KG1 (cell line): ENCODE measurements at regions not wholly inside any gene's neighbourhood (a gene's known extent, or its start where the extent isn't known, plus 50 kb on each side); places are given as distances from the start of the nearest gene placed in this dataset.

Experiments used
- DNase-seq: peaks from one replicate; lab custom pipeline; 2025; lab: John Stamatoyannopoulos, UW

DNA sequence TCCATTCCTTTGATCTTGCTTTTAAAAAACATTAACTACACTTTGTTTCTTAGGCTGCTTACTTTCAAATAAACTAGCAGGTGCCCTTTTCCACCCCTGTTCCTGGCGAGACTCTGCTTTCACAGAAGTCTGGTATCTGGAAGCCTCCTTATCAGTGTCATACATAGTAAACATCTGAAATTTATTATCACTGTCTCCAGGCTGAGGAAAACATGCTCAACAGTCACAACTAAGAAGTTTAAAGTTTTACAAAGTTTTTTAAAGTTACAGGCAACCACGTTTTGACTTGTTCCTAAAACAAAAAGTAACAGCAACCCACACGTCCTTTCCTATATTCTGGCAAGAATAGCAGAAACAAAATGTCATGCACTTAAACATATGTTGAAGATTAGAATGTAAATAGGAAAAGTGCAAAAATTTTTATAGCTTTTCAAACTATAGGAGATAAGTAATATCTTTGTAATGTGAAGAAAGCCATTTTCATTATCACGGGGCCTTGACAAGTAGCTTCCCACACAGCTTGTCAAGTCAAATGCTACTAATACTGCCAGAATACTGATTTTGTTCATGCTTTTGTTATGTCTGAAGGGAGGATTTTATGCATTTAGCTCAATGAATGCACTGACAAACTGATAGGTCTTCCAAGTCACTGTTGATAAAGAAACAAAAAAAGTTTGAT is 275.2 kb upstream of the KCNMB2 start:
- DNase-seq = no peak

DNA sequence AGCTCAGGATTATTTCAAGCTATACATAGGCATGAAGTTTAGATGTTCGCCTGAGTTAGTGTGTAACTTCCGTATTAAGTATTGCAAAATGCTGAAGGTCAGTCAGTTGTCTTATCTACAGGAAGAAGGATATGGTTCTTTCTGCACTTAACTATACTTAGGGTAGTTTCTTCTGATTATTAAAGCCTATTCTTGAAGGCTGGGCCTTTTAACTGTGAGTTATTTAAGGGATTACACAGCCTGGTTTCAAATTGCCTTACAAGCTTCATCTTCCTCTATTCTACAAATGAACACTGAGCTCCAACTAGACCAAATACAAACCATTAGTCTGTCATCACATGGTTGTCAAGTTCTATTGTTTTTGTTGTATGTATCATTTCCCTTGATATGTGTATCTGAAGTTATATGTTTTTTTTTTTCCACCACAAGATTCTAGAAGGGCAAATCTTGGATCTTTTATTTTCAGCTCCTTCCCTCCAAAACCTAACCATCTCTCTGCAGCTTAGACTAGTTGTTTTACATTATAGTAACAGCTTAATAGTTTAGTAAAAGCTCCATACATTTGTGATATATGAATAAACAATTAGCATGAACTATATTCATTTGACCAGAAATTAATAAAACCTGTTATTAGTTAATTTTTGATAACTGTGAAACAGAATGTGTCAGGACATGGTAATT is 272.9 kb upstream of the KCNMB2 start:
- DNase-seq = no peak

DNA sequence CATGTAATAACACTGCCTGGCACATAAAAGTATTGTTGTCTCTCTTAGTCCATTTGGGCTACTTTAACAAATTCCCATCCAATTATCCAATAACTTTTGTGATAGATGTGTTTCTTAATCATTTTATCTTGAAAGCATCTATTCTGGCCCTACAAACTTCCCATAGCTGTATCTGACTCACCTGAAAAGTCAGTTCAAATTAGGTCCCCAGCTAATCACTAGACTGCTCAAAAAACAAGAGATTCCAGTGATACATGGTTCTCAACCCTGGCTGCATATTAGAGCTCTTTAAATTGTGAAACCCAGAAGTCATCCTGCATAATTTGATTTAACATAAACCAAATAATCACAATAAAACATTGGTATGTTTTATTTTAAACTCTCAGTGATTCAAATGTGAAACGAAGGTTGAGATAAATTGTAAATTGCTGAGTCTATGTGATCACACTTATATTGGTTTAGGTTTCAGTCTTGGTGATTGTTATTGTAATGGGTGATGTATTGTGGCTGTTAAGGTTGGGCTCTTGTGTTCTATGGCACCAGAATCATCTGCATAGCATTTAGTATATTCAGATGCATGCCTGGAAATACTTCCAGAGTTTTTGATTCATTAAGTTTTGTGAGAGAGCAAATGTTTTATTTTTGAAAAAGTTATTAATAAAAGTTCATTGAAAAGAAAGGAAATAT is 268.9 kb upstream of the KCNMB2 start:
- no peak for DNase-seq

DNA sequence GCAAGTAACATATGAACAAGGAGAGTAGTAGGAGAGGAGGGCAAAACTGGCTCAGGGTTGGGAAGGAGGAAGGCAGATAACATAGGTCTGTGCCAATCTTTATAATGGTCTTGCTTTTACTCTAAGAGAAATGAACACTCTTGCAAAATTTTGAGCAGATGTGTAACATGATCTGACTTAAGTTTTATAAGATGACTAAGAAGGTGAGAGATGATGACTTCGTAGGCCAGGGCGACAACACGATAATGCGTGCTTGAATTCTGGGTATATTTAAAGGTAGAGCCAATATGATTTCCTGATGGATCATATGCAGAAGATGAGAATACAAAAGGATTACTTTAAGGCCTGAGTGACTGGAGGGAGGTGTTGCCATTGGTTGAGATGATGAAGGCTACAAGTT is 265.4 kb upstream of the KCNMB2 start:
- no peak for DNase-seq

DNA sequence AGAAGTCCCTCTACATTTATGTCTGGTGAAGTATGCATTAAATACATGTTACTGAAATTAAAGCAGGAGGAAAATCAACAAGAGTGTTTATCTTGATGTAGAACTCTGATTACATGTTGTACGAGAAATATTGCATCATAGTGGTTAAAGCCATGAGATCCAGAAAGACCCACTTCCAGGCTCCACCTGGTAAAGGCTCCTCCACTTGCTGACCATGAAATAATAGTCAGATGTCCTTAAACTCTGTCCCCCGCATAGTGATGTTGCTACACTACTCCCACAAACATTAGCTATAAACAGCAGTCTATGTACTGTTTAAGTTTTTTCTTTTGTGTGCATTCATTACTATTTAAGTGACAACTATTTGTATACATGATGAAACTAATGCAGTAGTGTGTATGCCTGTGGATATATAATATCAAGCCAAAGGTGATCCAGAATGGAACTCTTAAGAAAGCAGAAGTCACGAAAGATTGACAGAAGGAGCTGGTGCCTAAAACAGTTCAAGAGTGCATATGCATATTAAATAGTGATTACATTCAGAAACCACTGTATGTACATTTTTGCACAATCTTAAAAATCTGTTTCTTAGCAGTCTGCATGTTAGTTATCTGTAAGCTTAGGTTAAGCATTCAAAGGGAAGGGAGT is 264.4 kb upstream of the KCNMB2 start:
- DNase-seq = no peak

DNA sequence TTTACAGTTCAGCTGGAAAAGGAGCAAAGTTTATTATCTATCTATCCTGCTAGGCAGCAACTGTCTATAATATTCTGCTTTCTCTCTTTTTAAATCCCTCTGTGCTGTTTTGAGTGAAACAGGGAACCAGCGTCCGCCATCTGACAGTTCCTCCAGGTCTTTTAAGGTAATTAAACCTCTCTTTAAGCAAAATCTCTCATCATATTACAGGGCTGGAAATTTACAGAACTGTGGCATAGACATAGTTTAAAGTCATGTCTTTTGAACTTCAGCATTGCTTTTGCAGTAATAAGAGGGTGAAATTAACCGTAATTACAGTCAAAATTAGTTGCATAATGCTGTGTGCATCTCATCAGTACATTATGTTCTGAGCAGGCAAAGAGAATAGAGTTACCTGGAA is 263.4 kb upstream of the KCNMB2 start:
- DNase-seq = no peak

DNA sequence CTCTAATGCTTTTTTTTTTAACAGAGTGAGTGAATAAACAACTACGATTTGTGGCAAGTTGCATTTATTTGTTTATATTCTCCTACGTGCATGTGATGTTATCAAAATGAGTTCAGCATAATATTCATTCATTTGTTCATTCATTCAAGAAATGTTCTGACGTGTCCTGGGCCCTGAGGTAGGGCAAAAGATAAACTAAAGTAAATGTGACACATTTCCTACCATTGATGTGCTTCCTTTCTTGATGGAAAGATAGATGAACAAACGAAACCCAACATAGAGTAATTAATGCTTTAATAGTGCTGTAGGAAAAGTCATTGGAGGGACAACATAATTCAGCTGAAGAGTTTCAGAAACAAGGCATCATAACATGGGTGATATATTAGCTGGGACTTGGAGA is 261.5 kb upstream of the KCNMB2 start:
- no peak for DNase-seq

DNA sequence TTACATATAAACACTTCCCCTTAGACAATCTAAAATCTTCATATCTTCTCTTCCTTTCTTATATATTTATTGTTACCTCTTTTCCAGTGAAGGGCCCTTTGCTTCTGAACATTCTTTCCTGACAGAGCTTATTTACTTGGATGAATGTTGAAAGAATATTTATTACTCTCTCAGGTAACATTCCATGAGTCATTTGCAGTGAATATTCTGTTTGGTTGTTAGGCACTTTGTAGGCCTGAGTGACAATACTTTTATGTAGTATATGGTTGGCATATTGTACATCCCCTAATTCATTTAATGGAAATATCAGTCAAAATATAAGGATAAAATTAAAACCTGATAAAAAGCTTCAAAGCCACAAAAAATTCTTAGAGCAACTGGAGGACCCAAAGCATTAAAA is 260.9 kb upstream of the KCNMB2 start:
- DNase-seq = no peak

DNA sequence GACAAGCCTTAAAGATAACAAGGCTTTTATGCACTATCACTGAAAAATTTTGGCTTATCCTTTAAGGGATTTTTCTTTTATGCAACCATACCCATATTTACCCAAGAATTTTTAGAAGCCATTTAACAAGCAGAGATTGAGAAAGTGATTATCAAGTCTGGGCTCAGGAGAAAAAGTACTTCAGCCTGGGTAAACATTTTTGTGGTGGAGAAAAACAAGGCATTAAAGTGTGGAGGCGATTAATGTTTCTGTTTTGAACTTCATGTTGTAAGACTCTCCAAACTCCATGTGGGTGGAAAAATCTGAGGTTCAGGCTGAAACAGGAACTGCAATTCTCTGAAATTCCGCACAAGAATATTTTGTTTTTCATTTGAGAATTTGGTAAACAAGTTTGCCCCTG is 260.4 kb upstream of the KCNMB2 start:
- DNase-seq = no peak

DNA sequence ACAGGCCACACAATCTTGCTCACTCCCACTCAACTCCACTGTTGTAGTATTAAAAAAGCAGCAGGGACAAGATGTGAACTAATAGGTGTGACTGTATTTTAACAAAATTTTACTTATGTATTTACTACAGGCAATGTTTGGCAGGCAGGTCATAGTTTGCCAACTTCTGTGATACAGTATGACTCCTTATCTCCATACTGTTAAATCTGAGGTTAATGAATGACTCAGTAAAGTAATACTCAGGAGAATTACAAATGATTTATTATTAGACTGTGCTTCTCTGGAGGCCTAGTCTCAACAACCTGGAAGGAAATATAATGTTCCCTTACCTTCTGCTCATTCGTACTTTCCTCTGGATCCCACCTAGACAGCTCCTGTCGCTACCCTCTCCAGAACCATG is 258.6 kb upstream of the KCNMB2 start:
- DNase-seq = no peak

DNA sequence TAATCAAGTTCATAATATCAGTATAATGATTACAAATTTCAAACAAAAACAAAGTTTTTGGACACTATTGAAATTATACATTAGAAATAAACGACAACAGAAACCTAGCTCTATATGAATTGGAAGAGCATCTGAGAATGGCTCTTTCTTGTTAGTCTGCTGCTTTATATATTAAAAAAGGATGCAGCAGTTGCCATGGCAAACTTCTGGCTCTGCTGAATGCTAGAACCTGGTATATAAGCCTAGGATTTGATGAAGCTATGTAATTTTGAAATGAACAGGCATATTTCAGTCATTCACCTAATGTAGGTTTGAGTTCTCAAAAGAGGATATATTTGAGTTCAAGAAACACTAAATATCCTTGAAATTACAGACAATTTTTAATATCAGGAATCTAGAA is 252.7 kb upstream of the KCNMB2 start:
- no peak for DNase-seq

DNA sequence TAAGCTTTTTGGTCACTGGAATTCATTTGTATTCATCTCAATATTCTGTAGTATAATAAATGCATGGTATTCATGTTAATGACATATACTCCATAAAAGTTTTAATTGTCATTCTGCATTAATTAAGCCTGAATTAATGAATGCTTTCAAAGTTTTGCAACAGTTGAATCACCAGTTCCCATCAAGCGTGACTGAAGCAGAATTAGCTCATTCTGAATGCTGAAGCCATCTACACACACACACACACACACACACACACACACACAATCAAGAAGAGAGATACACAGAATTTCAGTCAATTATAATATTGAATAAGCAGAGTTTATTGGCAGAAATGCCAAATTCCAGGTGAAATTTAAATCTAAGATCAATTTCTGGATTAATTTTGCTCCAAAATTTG is 252.1 kb upstream of the KCNMB2 start:
- DNase-seq = no peak

DNA sequence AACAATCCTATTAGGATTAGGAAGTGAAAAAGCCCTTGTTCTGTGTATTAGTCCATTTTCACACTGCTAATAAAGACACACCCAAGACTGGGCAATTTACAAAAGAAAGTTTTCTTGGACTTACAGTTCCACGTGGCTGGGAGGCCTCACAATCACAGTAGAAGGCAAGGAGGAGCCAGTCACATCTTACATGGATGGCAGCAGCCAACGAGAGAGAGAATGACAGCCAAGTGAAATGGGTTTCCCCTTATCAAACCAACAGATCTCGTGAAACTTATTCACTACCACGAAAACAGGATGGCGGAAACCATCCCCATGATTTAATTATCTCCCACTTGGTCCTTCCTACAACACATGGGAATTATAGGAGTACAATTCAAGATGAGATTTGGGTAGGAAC is 248.2 kb upstream of the KCNMB2 start:
- no peak for DNase-seq

DNA sequence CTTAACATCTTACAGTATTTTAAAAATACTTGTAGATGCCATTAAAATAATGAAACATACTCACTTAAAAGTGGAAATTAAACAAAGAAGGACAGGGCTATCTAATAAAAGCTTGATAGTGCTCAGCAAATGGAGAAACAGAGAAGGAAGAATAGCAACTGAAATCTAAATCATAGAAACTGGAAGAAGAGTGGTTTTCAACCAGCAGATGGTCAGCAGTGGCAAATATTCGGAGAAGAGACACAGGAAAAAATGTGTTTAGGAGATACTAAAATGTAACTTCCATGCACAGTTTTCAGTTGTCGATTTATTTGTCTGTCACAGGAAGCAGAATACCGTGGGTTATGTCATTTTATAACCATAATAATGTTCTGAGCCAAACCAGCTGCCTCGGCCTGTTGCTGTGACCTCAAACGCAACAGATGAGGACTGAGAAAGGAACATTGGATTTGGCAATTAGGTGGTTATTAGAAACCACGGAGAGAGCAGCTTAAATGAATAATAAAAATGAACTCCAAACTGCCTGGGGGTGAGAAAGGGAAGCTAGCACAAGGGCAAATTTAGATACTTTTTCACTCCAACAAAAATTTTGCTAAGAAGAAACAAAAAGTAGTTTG is 246.6 kb upstream of the KCNMB2 start:
- peak; percentile 40 for DNase-seq

DNA sequence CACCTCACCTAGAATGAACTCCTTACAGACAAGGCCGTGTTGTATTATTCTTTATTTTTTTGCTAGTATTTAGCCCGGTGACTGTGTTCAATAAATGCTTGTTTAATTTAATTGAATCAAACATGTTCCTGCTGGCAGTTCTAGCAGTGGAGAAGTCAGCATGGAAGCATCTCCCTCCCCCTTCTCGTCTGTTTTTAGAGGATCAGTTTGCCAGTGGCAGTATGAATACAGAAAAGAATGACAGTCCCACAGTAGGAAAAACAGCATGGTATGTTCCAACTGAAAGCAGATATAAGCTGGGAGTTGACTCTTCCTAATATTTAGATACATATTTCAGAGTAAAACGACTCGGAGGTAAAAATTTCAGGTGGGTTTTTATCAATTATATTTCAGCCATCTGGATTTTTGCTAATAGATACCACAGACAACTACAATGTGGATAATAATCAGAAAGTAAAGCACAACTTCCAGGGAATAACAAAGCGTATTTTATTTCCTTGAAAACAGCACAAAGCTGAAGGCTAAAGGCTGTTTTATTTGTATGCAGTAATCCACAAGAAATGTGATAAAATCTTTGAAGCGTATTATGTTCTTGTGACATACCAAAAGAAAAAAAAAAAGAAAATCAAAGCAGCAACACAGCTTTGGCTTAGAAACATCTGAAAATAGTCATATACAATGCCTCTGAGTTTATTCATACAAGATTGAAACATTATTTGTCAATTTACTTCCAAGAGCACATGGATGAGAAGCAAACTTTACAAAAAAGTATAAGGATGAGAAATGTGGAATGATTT is 244.5 kb upstream of the KCNMB2 start:
- DNase-seq = no peak

DNA sequence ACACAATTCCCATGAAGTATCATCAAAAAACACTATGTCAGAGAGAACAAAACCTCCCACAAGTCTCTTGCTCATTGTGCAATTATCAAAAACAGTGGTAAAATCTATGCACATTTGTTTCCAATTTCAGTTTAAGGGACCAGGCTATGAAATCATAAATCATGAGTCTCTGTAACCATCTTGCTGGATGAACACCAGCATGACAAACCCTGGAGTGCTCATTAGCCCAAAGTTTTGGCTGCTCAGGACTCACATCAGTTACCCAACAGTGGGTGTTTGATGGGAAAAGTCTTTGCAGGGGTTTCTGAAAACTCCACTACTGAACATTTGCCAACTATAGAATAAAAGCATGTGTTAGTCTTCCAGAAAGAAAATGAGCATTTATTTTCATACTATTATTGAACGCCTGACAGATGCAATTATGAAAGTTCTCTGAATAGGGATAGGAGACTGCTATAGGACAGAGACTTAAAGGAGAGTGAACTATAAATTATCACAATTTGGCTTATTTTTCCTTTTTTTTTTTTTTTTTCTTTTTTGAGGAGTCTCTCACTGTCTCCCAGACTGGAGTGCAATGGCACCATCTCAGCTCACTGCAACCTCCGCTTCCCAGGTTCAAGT is 240.8 kb upstream of the KCNMB2 start:
- no peak for DNase-seq

DNA sequence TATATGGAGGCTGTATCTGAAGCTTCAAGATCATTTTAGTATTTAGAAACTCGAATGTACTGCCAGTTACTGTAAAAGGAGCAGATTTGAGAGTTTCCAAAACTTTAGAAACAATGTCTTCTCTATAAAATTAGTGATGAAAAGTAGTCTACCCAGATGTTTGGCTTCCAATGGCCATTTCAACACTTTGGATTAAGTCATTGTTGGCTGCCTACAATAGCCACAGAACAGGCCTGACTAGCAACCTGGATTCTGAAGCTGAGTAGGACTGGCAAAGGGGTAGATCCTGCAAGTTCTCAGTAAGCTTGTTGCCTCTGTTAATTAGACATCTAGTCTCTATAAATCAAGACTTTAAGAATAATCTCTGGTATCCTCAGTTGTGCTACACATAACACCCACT is 239.0 kb upstream of the KCNMB2 start:
- DNase-seq = no peak

DNA sequence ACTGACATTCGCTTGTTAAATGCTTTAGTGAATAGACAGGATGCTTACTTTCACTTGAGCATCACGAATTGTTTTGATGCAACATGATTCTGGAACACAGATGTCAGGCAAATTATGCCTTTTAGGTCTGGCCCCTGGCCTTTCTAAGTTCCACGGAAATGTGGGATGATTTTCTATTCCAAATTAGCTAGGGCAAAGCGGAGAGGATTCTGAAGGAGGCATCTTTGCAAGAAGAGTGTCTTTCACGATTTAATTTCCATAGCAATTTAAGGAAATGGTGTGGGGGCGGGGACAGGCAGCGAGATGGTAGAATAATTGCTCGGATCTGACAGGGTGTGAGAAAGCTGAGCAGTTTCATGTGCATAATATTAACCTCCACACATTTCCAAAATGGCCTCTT is 238.5 kb upstream of the KCNMB2 start:
- DNase-seq = no peak

DNA sequence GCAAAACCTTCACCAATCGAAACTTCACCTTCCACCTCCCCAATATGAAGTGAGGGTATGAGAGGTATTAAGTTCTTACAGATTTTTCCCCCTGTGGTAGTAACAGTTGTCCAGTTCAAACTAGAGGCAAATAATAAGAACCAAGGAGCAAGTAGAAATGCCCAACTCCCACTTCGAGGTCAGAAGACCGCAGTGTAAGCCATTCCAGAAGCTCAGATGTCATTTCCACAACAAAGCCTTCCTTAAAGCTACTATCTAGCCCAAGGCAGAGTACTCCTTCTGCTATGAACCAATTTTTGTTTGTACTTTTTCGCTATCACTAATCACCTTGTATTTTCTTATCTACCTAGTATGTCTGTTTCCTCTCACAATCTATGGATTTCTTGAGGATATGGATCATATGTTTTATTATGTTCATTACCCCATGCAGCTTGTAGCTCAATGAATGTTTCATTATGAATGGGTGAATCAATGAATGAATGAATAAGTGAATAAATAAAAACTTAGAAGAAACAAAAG is 235.7 kb upstream of the KCNMB2 start:
- no peak for DNase-seq

DNA sequence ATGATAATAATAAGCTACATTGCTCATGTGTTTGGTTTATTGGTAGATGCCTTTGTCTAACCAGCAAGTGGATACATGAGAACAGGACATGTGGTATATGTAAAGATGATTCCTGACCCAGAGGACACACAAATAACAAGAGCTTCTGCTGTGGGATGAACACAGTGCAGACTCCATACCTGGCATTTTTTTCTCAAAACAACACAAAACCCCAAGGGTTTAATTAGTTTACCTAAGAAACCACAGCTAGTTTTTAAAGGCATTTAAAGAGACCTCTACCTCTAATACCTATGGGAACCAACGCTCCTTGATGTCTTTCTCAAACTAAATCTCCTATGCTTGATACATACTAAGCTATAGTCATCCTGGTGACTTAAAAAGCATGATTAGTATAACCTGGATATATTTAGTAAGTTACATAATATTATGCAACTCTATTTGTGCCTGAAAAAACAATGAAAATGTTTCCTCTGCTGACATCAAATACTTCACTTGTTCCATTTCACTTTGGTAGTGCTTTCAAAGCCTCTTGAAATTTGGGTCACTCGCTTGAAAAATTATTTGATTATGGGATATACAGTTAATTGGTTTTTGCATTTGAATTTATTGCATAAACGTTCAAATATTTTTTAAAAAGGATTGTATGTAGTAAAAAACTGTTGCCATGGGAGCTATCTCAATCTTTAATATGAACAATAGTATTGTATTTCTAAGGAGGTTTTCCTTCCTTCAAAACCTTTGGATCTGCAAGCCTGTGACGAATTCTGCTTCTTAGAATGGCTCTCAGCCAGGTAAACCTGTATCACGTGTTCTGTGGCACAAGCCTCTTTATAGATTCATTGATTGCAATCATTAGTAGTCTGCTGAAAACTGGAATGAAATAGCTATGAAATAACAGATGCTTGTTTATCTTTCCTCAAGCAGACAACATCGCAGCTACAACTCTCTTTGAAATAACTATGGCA is 233.0 kb upstream of the KCNMB2 start:
- DNase-seq = no peak
